SK-N-SH (cell line): ENCODE measurements at regions not wholly inside any gene's neighbourhood (a gene's known extent, or its start where the extent isn't known, plus 50 kb on each side); places are given as distances from the start of the nearest gene placed in this dataset.

Experiments used
- CTCF ChIA-PET: fragments of 300-600, 350-600 bp; formaldehyde crosslinking; extraction: SDS; loops from one replicate; lab custom pipeline; 2021; lab: Yijun Ruan, JAX
- POLR2A ChIA-PET: fragments of 350-600 bp; sonication (Branson Sonifier 250); formaldehyde crosslinking; extraction: SDS; loops from one replicate; lab custom pipeline; 2020; ENCODE audit warnings: antibody characterized with exemption, inconsistent platforms; lab: Yijun Ruan, JAX
- DNase-seq: peaks from one replicate; pipeline ENCODE4 v3.0.0; 2012
- H2AFZ ChIP-seq: fragments of 200-600 bp; sonication (generic); 2 replicates; pipeline ENCODE4 v1.8.1; 2016; ENCODE audit warnings: antibody characterized with exemption, mild to moderate bottlenecking, low read depth
- H3F3A ChIP-seq: fragments of 200-600 bp; sonication (generic); replicated peaks from 2 replicates; pipeline ENCODE3; 2016; ENCODE audit warnings: antibody characterized with exemption, mild to moderate bottlenecking; ENCODE audit not compliant: insufficient read depth
- H3K27ac ChIP-seq, 2 experiments: fragments of 200-500 bp in 1 of 2; fragments of 200-600 bp in 1 of 2; sonication (Bioruptor generic) in 1 of 2; sonication (generic), shearing (Covaris generic) in 1 of 2; 2 replicates each; pipeline versions ENCODE4 v1.5.1 to v1.6.1; 2014 to 2016; ENCODE audit warnings: low read depth in 2 of 2, inconsistent platforms in 1 of 2, low read length in 1 of 2, mild to moderate bottlenecking in 1 of 2, mixed read lengths in 1 of 2
- H3K27me3 ChIP-seq: fragments of 200-600 bp; sonication (generic), shearing (Covaris generic); 2 replicates; pipeline ENCODE4 v1.6.1; 2016; ENCODE audit warnings: mixed run types; ENCODE audit not compliant: insufficient read depth
- H3K36me3 ChIP-seq, 2 experiments: fragments of 200-500 bp in 1 of 2; fragments of 200-600 bp in 1 of 2; sonication (Bioruptor generic) in 1 of 2; sonication (generic) in 1 of 2; replicated peaks in 1 of 2; 2 replicates each; pipeline versions ENCODE3 to v1.5.1; 2014 to 2016; ENCODE audit warnings: low read length in 1 of 2, mild to moderate bottlenecking in 1 of 2; ENCODE audit not compliant: insufficient read depth in 2 of 2, control insufficient read depth in 1 of 2
- H3K4me1 ChIP-seq, 2 experiments: fragments of 200-500 bp in 1 of 2; fragments of 200-600 bp in 1 of 2; sonication (Bioruptor generic) in 1 of 2; sonication (generic), shearing (Covaris generic) in 1 of 2; 2 replicates each; pipeline versions ENCODE4 v1.5.1 to v1.6.1; 2014 to 2016; ENCODE audit warnings: low read depth in 1 of 2, low read length in 1 of 2, mixed run types in 1 of 2; ENCODE audit not compliant: insufficient read depth in 2 of 2, control insufficient read depth in 1 of 2
- H3K4me2 ChIP-seq: fragments of 200-600 bp; sonication (generic), shearing (Covaris generic); 2 replicates; pipeline ENCODE4 v1.6.1; 2017; ENCODE audit warnings: mixed run types
- H3K4me3 ChIP-seq, 2 experiments: fragments of 200-500 bp in 1 of 2; fragments of 200-600 bp in 1 of 2; sonication (Bioruptor generic) in 1 of 2; sonication (generic), shearing (Covaris generic) in 1 of 2; 2 replicates each; pipeline versions ENCODE4 v1.5.1 to v1.8.1; 2014 to 2016; ENCODE audit warnings: low read depth in 2 of 2, inconsistent platforms in 1 of 2, low read length in 1 of 2, mild to moderate bottlenecking in 1 of 2, mixed read lengths in 1 of 2, moderate library complexity in 1 of 2
- H3K79me2 ChIP-seq: fragments of 200-600 bp; sonication (generic); 2 replicates; pipeline ENCODE4 v1.8.1; 2017; ENCODE audit warnings: mild to moderate bottlenecking; ENCODE audit not compliant: insufficient read depth
- H3K9ac ChIP-seq: fragments of 200-600 bp; sonication (generic); 2 replicates; pipeline ENCODE4 v1.6.1; 2017; ENCODE audit warnings: mixed run types
- H3K9me2 ChIP-seq: fragments of 200-600 bp; sonication (generic); 2 replicates; pipeline ENCODE4 v1.6.1; 2017; ENCODE audit warnings: mixed run types
- H3K9me3 ChIP-seq: fragments of 200-600 bp; sonication (generic); 2 replicates; pipeline ENCODE4 v1.6.1; 2017; ENCODE audit warnings: mixed run types, mild to moderate bottlenecking, moderate library complexity
- H4K20me1 ChIP-seq: fragments of 200-600 bp; sonication (generic); 2 replicates; pipeline ENCODE4 v1.6.1; 2017; ENCODE audit warnings: mild to moderate bottlenecking, mixed run types; ENCODE audit not compliant: insufficient read depth
- CHD2 ChIP-seq: fragments of 150-350 bp; IDR thresholded peaks from 2 replicates; pipeline ENCODE4 v1.6.1; 2018; ENCODE audit warnings: low read length; ENCODE audit not compliant: partially characterized antibody
- CTCF ChIP-seq: fragments of 200-600 bp; sonication (generic); IDR thresholded peaks from 2 replicates; pipeline ENCODE4 v1.6.1; 2017; ENCODE audit warnings: antibody characterized with exemption, mild to moderate bottlenecking, moderate library complexity
- EZH2phosphoT487 ChIP-seq: fragments of 200-600 bp; sonication (generic); IDR thresholded peaks from 2 replicates; pipeline ENCODE4 v1.6.1; 2017; ENCODE audit warnings: low read depth, mixed run types, mild to moderate bottlenecking, antibody characterized with exemption, moderate library complexity, borderline replicate concordance
- FOXM1 ChIP-seq: IDR thresholded peaks from 2 replicates; pipeline ENCODE4 v1.4.0; 2012; ENCODE audit warnings: low read depth, mild to moderate bottlenecking
- GABPA ChIP-seq: IDR thresholded peaks from 2 replicates; pipeline ENCODE4 v1.4.0; 2012; ENCODE audit warnings: low read depth, mild to moderate bottlenecking
- GATA2 ChIP-seq: sonication (generic); formaldehyde crosslinking; IDR thresholded peaks from 2 replicates; pipeline ENCODE4 v1.5.0; 2020; ENCODE audit warnings: mild to moderate bottlenecking, missing genetic modification reagents
- IRF3 ChIP-seq: fragments of 150-350 bp; IDR thresholded peaks from 2 replicates; pipeline ENCODE4 v1.6.1; 2016; ENCODE audit warnings: mild to moderate bottlenecking, low read depth, low read length
- MEF2A ChIP-seq: IDR thresholded peaks from 2 replicates; pipeline ENCODE4 v1.4.0; 2012; ENCODE audit warnings: low read depth, borderline replicate concordance
- MXI1 ChIP-seq: IDR thresholded peaks from 2 replicates; pipeline ENCODE4 v1.6.1; 2012; ENCODE audit warnings: mild to moderate bottlenecking, low read depth, low read length, improper control_type of control experiment
- NRF1 ChIP-seq: IDR thresholded peaks from 2 replicates; pipeline ENCODE4 v1.6.1; 2012; ENCODE audit warnings: low read depth, mild to moderate bottlenecking, low read length
- POLR2AphosphoS5 ChIP-seq: IDR thresholded peaks from 2 replicates; pipeline ENCODE4 v1.6.1; 2012; ENCODE audit warnings: low read depth, low read length
- RCOR1 ChIP-seq: fragments of 150-350 bp; IDR thresholded peaks from 2 replicates; pipeline ENCODE4 v1.6.1; 2017; ENCODE audit warnings: antibody characterized with exemption, low read length
- REST ChIP-seq: IDR thresholded peaks from 2 replicates; pipeline ENCODE4 v1.6.1; 2012; ENCODE audit warnings: mild to moderate bottlenecking, low read depth, low read length, moderate library complexity
- RXRA ChIP-seq: IDR thresholded peaks from 2 replicates; pipeline ENCODE4 v1.4.0; 2012; ENCODE audit warnings: low read depth, mild to moderate bottlenecking, borderline replicate concordance
- SIN3A ChIP-seq: IDR thresholded peaks from 2 replicates; pipeline ENCODE4 v1.6.1; 2012; ENCODE audit warnings: low read depth, mild to moderate bottlenecking, low read length, moderate library complexity, borderline replicate concordance
- TAF1 ChIP-seq: IDR thresholded peaks from 2 replicates; pipeline ENCODE4 v1.6.1; 2012; ENCODE audit warnings: low read depth, mild to moderate bottlenecking, low read length, moderate library complexity, borderline replicate concordance
- TEAD4 ChIP-seq: IDR thresholded peaks from 2 replicates; pipeline ENCODE4 v1.4.0; 2012; ENCODE audit warnings: mild to moderate bottlenecking, borderline replicate concordance; ENCODE audit not compliant: insufficient read depth
- USF2 ChIP-seq: fragments of 150-350 bp; IDR thresholded peaks from 2 replicates; pipeline ENCODE4 v1.6.1; 2017; ENCODE audit warnings: antibody characterized with exemption, low read length, low read depth, borderline replicate concordance
- WGBS: methylation state at CpG from one replicate; pipeline ENCODE4 v1.1.6; 2017; ENCODE audit warnings: low lambda C conversion rate; 5-methylcytosine and 5-hydroxymethylcytosine counted together

GRCh38 chr10:10870523-10871241 lies 147.0 kb upstream of the CELF2 start:
- Histone ChIP-seq H3K27ac (no peak overlapping the region), H4K20me1 (no peaks in the 10 kb centered on the region), H3K9ac (no peak overlapping the region), H3K4me3 (no peak overlapping the region), H3K79me2 (no peaks in the 10 kb centered on the region), H2AFZ (no peak overlapping the region), H3K9me3 (no peaks in the 10 kb centered on the region), H3K27me3 (no peaks in the 10 kb centered on the region), H3K4me2 (no peak overlapping the region), H3K4me1 (no peaks in the 10 kb centered on the region), H3K36me3 (no peaks in the 10 kb centered on the region), H3K9me2 (no peaks in the 10 kb centered on the region), H3F3A (no peaks in the 10 kb centered on the region)
- DNase-seq, result no peak
- ChIA-PET CTCF (no interaction called here), POLR2A (no interaction called here)
- WGBS, result 60% methylated on average over 16 of the region's 16 CpGs
- TF ChIP-seq RCOR1 (no peak), IRF3 (no peak), NRF1 (no peak), SIN3A (no peak), EZH2phosphoT487 (no peak), POLR2AphosphoS5 (no peak), USF2 (no peak), CHD2 (no peak), REST (no peak), GABPA (no peak), TEAD4 (no peak), MXI1 (no peak), GATA2 (CRISPR knock-in tag) (no peak), MEF2A (no peak), CTCF (no peak), FOXM1 (no peak), RXRA (no peak), TAF1 (no peak)
